Heart right ventricle (tissue), 16 donors: ENCODE measurements at regions not wholly inside any gene's neighbourhood (a gene's known extent, or its start where the extent isn't known, plus 50 kb on each side); places are given as distances from the start of the nearest gene placed in this dataset.

ENCODE experiments used
- ATAC-seq, 8 donors: fragments of 200-7000 bp; cut with Tn5 transposase; one replicate each; pipeline ENCODE4 v1.9.1; 2020; ENCODE audit warnings: mild to moderate bottlenecking in 8 of 8, moderate library complexity in 8 of 8, moderate number of reproducible peaks in 1 of 8
- DNase-seq, 2 donors: peaks; one replicate each; pipeline ENCODE4 v3.0.0-alpha.2; 2020
- H3K27ac ChIP-seq, 10 donors: fragments of 200-600 bp; sonication (generic) in 2 of 10; one replicate each; pipeline versions ENCODE4 v1.5.0 to v1.8.0; 2020 to 2022; ENCODE audit warnings: mild to moderate bottlenecking in 3 of 10
- H3K27me3 ChIP-seq, 7 donors: fragments of 200-600 bp; one replicate each; pipeline ENCODE4 v1.8.0; 2021 to 2022; ENCODE audit warnings: mild to moderate bottlenecking in 2 of 7
- H3K36me3 ChIP-seq, 9 donors: fragments of 200-600 bp; sonication (generic) in 1 of 9; one replicate each; pipeline versions ENCODE4 v1.5.0 to v1.8.0; 2020 to 2022; ENCODE audit warnings: mild to moderate bottlenecking in 2 of 9
- H3K4me1 ChIP-seq, 9 donors: fragments of 200-600 bp; sonication (generic) in 1 of 9; one replicate each; pipeline versions ENCODE4 v1.5.0 to v1.8.0; 2020 to 2022; ENCODE audit warnings: mild to moderate bottlenecking in 4 of 9
- H3K4me3 ChIP-seq, 10 donors: fragments of 200-600 bp; sonication (generic) in 2 of 10; one replicate each; pipeline versions ENCODE4 v1.5.0 to v1.8.0; 2020 to 2022; ENCODE audit warnings: mild to moderate bottlenecking in 7 of 10, moderate library complexity in 2 of 10
- H3K9me3 ChIP-seq, 11 donors: fragments of 200-600 bp in 10 of 11; sonication (generic) in 2 of 11; one replicate each; pipeline versions ENCODE4 v1.5.0 to v1.8.0; 2013 to 2022; ENCODE audit warnings: mild to moderate bottlenecking in 2 of 11, control low read depth in 1 of 11, moderate library complexity in 1 of 11
- WGBS, 2 donors: extraction: QIAGEN DNeasy Blood & Tissue Kit; methylation state at CpG; one replicate each; pipeline ENCODE4 v1.1.7; 2013; ENCODE audit warnings: inconsistent platforms in 1 of 2; 5-methylcytosine and 5-hydroxymethylcytosine counted together
- intact Hi-C, 10 donors: fragments of 100-400 bp; cut with DNase I; formaldehyde crosslinking; loops; one replicate each; pipeline versions ENCODE4 v1.11.1 to v1.14.2; 2022
- TF ChIP-seq, protein P1 (sequence below), 9 donors: fragments of 200-600 bp; sonication (generic) in 2 of 9; IDR thresholded peaks; one replicate each; pipeline versions ENCODE4 v1.5.0 to v1.8.0; 2021 to 2022; ENCODE audit warnings: antibody characterized with exemption in 9 of 9, mild to moderate bottlenecking in 5 of 9, moderate library complexity in 1 of 9
- donor health status: Arrhythmogenic right ventricular cardiomyopathy.
- donor health status: ischemic (EF 13 %, LVEDD 7.1; RV severe dilation, severe dysfunction).
- donor health status: healthy with polysubstance abuse.
- donor health status: DM: no; HTN: yes; CAD: no.
- donor health status: DM: no; HTN: no; CAD: no.
- donor health status: ischemic (EF 25% LVEDD 6.9; RV normal size, moderate dysfunction).
- donor health status: ischemic (EF 25% LVEDD 5.7; RV mildly dilated, moderate dysfunction).
- donor health status: healthy.
- donor health status: DM: yes; HTN: yes; CAD: no.
- donor health status: Ischemic cardiomyopathy.
- donor health status: ischemic (EF 35%, LVEDD 5.7; RV mildly dilated, moderate dysfunction).
- donor health status: nonischemic (EF 11% LVEDD 7.7; RV severe dilation, severe dysfunction).
- donor health status: DM: yes; HTN: yes; CAD: no.
- donor health status: PGD.
- donor health status: ischemic (EF 29% LVEDD 5.4; RV normal size, mild dysfunction).
- donor health status: nonischemic (EF 23%, LVEDD 6.1; RV moderate dilation, normal function).

DNA sequence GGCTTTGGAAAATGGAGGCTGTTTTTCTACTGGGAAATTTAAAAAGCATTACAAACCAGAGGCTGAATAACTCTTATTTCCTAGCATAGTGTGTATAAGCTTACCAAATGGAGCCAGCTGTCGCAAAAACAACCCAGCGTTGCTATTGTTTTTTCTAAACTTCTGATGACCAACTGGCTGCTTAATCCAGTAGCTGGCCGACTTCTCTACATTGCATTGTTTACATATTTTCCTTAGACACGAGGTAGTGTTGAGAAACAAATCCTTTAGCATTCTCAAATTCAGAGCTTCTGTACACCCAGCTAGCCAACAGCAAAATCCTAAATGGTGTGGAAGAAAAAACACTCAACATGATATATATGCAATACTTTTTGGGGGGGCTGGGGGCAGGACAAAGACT lies 161.0 kb upstream of the ADAMTS9 start:
- TF ChIP-seq, protein P1, sequence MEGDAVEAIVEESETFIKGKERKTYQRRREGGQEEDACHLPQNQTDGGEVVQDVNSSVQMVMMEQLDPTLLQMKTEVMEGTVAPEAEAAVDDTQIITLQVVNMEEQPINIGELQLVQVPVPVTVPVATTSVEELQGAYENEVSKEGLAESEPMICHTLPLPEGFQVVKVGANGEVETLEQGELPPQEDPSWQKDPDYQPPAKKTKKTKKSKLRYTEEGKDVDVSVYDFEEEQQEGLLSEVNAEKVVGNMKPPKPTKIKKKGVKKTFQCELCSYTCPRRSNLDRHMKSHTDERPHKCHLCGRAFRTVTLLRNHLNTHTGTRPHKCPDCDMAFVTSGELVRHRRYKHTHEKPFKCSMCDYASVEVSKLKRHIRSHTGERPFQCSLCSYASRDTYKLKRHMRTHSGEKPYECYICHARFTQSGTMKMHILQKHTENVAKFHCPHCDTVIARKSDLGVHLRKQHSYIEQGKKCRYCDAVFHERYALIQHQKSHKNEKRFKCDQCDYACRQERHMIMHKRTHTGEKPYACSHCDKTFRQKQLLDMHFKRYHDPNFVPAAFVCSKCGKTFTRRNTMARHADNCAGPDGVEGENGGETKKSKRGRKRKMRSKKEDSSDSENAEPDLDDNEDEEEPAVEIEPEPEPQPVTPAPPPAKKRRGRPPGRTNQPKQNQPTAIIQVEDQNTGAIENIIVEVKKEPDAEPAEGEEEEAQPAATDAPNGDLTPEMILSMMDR (IDR thresholded peaks at IDR 0.05): no peak
- no peak overlapping the region for H3K27ac ChIP-seq
- H3K36me3 ChIP-seq: no peaks in the 10 kb centered on the region
- H3K27me3 ChIP-seq: no peaks in the 10 kb centered on the region
- no peak overlapping the region for H3K4me3 ChIP-seq
- no peak for DNase-seq
- intact Hi-C loops: no loop called here
- WGBS, 2 donors: 51 to 62% methylated on average over 4 of the region's 4 CpGs
- H3K9me3 ChIP-seq: no peaks in the 10 kb centered on the region
- ATAC-seq: peak in 2 of 8 donors; percentile 24 to 33
- peaks cover 0 to 5% (median 0%) of the 10 kb centered on the region in 9 donors for H3K4me1 ChIP-seq

DNA sequence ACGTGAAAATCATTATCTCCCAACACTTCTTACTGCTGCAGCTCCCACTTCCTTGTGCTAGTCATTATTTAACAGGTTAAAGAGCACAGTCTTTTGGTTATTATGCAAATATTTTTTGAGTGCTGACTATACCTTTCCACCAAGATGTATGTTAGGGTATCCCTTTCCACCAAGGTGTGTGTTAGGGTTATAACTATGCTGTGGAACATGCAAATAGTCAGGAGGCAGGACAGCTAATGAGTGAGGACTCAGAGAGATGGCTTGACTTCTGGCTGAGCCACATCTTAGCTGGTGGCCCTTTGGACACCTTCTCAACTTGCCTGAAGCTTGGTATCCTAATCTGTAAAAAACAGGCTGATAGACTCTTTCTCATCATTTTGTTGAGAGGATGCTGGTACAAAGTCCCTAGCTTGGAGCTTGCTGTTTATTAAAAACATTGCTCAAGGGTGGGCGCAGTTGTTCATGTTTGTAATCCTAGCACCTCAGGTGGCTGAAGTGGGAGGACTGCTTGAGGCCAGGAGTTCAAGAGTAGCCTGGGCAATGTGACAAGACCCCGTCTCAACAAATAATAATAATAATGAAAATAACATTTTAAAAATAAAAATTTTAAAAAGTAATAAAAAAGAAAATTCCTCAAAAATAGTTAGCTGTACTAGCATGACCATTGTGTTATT lies 160.5 kb upstream of the ADAMTS9 start:
- H3K9me3 ChIP-seq: no peaks in the 10 kb centered on the region
- TF ChIP-seq, protein P1 (IDR thresholded peaks at IDR 0.05): no peak
- no peaks in the 10 kb centered on the region for H3K36me3 ChIP-seq
- H3K4me3 ChIP-seq: no peak overlapping the region
- DNase-seq (no peak), ATAC-seq (no peak)
- 89% methylated on average over 3 of the region's 3 CpGs for WGBS, 2 donors
- no peaks in the 10 kb centered on the region for H3K27me3 ChIP-seq
- intact Hi-C loops: no loop called here
- no peak overlapping the region for H3K27ac ChIP-seq
- H3K4me1 ChIP-seq: peaks cover 0 to 5% (median 0%) of the 10 kb centered on the region in 9 donors

DNA sequence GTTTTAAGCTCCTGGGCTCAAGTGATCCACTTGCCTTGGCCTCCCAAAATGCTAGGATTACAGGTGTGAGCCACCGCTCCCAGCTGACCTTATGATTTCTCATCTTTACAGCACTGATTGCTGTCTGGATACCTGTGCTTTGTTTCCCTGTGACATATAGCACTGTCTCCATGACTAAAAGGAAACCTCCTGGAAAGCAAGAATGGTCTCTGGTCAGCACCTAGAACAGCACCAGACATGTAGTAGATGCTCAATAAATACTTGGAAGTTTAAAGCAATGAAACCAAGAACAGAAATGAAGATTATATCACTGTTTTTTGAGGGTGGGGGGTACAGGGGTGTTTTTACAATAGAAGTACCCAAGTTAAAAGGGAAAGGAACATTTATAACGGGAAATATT lies 156.8 kb upstream of the ADAMTS9 start:
- 98 to 100% methylated on average over 2 of the region's 2 CpGs for WGBS, 2 donors
- Histone ChIP-seq H3K4me1 (peaks cover 0 to 5% (median 0%) of the 10 kb centered on the region in 9 donors), H3K27me3 (no peaks in the 10 kb centered on the region), H3K27ac (no peak overlapping the region), H3K36me3 (no peaks in the 10 kb centered on the region), H3K4me3 (no peak overlapping the region), H3K9me3 (no peaks in the 10 kb centered on the region)
- no peak for ATAC-seq
- TF ChIP-seq, protein P1 (IDR thresholded peaks at IDR 0.05): no peak
- no peak for DNase-seq
- intact Hi-C loops: no loop called here

DNA sequence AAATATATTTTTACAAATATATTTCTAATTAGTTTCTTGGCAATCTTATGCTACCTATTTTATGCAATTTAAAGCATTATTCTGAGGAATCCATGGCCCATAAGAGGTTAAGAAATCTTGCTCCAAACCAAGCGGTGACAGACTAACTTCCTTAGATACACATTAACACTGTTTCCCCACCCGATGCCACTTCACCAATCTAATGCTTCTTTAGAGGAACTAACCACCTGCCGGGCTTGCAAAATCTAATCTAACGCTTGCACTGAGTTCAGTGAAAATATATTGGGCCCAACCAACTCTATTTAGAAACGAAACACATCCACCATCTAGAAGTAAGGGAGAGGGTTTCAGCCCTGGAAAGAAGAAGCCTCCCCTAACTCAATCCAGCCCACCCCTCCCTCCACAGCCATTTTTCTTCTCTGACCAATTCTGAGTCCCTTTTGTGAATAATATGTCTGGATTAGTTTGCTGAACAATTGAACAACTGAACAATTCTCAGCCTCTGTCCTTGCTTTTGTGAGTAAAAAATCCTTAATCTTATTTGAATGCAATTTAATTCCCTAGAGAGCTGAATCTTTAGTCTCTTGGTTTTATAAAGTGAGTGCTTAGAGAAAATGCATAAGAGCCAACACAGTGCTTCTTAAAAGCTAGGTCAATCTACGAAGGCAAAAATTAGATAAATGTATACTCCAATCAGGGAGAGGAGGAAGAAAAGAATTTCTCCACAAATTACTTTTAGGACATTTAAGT lies 150.4 kb upstream of the ADAMTS9 start:
- Histone ChIP-seq H3K27ac (no peak overlapping the region), H3K4me3 (no peak overlapping the region), H3K9me3 (no peaks in the 10 kb centered on the region), H3K4me1 (no peaks in the 10 kb centered on the region), H3K36me3 (peaks cover 0 to 5% (median 0%) of the 10 kb centered on the region in 9 donors), H3K27me3 (no peaks in the 10 kb centered on the region)
- intact Hi-C loops: no loop called here
- TF ChIP-seq, protein P1 (IDR thresholded peaks at IDR 0.05): no peak
- no peak for DNase-seq
- ATAC-seq: no peak
- WGBS, 2 donors: 86 to 89% methylated on average over 6 of the region's 6 CpGs
